PC-3 (cell line): ENCODE measurements at regions not wholly inside any gene's neighbourhood (a gene's known extent, or its start where the extent isn't known, plus 50 kb on each side); places are given as distances from the start of the nearest gene placed in this dataset.
"Not testable (repeated sequence)": the region's sequence is repeated elsewhere in the genome, so short reads cannot be mapped to it uniquely, and the experiment has no call there.

ENCODE experiments used
- ATAC-seq: fragments of 200-7000 bp; cut with Tn5 transposase; 2 replicates; pipeline ENCODE4 v1.9.1; 2020; ENCODE audit warnings: mild to moderate bottlenecking, moderate library complexity
- BruUV-seq: library from RNA; stranded (reverse); fragments of 400-500 nt; replicated peaks from 2 replicates; lab custom pipeline; 2021; lab: Mats Ljungman, UMichigan
- CTCF ChIA-PET: fragments of 300-600 bp; sonication (Branson Sonifier 250); formaldehyde crosslinking; loops from one replicate; lab custom pipeline; 2022; ENCODE audit warnings: antibody characterized with exemption; lab: Charles Lee
- POLR2A ChIA-PET: fragments of 300-600 bp; sonication (Branson Sonifier 250); formaldehyde crosslinking; loops from one replicate; lab custom pipeline; 2022; ENCODE audit warnings: antibody characterized with exemption; ENCODE audit not compliant: unreplicated experiment; lab: Charles Lee
- DNase-seq: peaks from one replicate; pipeline ENCODE4 v3.0.0-alpha.2; 2015
- H2AFZ ChIP-seq: fragments of 300-600 bp; sonication (generic); 2 replicates; pipeline ENCODE4 v1.6.0; 2016; ENCODE audit warnings: antibody characterized with exemption, low read length
- H3F3A ChIP-seq: fragments of 300-600 bp; sonication (generic); one replicate; pipeline ENCODE4 v1.6.0; 2017; ENCODE audit warnings: antibody characterized with exemption, low read length, control low read depth, mild to moderate bottlenecking; ENCODE audit not compliant: unreplicated experiment
- H3K27ac ChIP-seq: fragments of 300-600 bp; sonication (generic); 2 replicates; pipeline ENCODE4 v1.5.1; 2016; ENCODE audit warnings: mild to moderate bottlenecking, low read length
- H3K27me3 ChIP-seq: fragments of 300-600 bp; sonication (generic); 2 replicates; pipeline ENCODE4 v1.6.1; 2016; ENCODE audit warnings: low read length, mixed read lengths
- H3K36me3 ChIP-seq: fragments of 300-600 bp; sonication (generic); 2 replicates; pipeline ENCODE4 v1.6.1; 2016; ENCODE audit warnings: low read depth, mixed run types, low read length, mixed read lengths
- H3K4me1 ChIP-seq: fragments of 300-600 bp; sonication (generic); 2 replicates; pipeline ENCODE4 v1.5.1; 2016; ENCODE audit warnings: low read length; ENCODE audit not compliant: insufficient read depth
- H3K4me2 ChIP-seq: fragments of 300-600 bp; sonication (generic); 2 replicates; pipeline ENCODE4 v1.6.0; 2016; ENCODE audit warnings: low read length
- H3K4me3 ChIP-seq: fragments of 300-600 bp; sonication (generic); 2 replicates; pipeline ENCODE4 v1.5.1; 2016; ENCODE audit warnings: mild to moderate bottlenecking, low read length, mixed read lengths
- H3K79me2 ChIP-seq: fragments of 300-600 bp; sonication (generic); 2 replicates; pipeline ENCODE4 v1.6.1; 2017; ENCODE audit warnings: low read length, mixed read lengths
- H3K9ac ChIP-seq: fragments of 300-600 bp; sonication (generic); 2 replicates; pipeline ENCODE4 v1.6.0; 2016; ENCODE audit warnings: mild to moderate bottlenecking, low read length
- H3K9me2 ChIP-seq: fragments of 300-600 bp; sonication (generic); replicated peaks from 2 replicates; pipeline ENCODE4 v1.6.1; 2016; ENCODE audit warnings: mixed run types, low read length, mixed read lengths
- H3K9me3 ChIP-seq: fragments of 300-600 bp; sonication (generic); 2 replicates; pipeline ENCODE4 v1.6.1; 2016; ENCODE audit warnings: low read length, mixed read lengths
- H4K20me1 ChIP-seq: fragments of 300-600 bp; sonication (generic); 2 replicates; pipeline ENCODE4 v1.6.1; 2016; ENCODE audit warnings: low read length, mixed read lengths
- EZH2 ChIP-seq: fragments of 300-600 bp; sonication (generic); IDR thresholded peaks from one replicate; pipeline ENCODE4 v1.6.1; 2017; ENCODE audit warnings: antibody characterized with exemption, mild to moderate bottlenecking, low read length; ENCODE audit not compliant: unreplicated experiment
- EZH2phosphoT487 ChIP-seq: fragments of 300-600 bp; sonication (generic); IDR thresholded peaks from 2 replicates; pipeline ENCODE4 v1.6.1; 2018; ENCODE audit warnings: mild to moderate bottlenecking, antibody characterized with exemption, low read length, borderline replicate concordance
- intact Hi-C: fragments of 100-400 bp; cut with micrococcal nuclease; formaldehyde crosslinking; loops from 2 replicates; pipeline ENCODE4 v1.9.0; 2023
- TF ChIP-seq, protein P1 (sequence below): fragments of 300-600 bp; sonication (generic); conservative IDR thresholded peaks from 2 replicates; pipeline ENCODE4 v1.5.1; 2017; ENCODE audit warnings: antibody characterized with exemption, low read depth, mild to moderate bottlenecking, low read length

DNA sequence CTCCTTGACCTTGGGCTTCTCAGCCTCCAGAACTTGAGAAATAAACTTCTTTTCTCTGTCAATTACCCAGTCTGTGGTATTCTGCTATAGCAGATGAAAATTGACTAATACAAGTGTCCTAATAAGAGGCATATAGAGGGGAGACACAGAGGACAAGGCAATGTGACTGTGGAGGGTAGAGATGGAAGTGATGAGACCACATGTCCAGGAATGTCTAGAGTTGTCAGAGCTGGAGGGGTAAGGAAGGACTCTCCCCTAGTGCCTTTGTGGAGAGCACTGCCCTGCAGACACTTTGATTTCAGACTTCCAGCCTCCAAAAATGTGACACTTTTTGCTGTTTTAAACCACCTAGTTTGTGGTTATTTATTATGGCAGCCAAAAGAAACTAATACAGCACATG is 74.4 kb downstream of the ACKR3 start:
- DNase-seq (no peak), ATAC-seq (no peak)
- H3K27ac ChIP-seq: no peak overlapping the region
- ChIA-PET POLR2A (no interaction called here), CTCF (no interaction called here)
- H3K27me3 ChIP-seq: no peaks in the 10 kb centered on the region
- H3F3A ChIP-seq: no peaks in the 10 kb centered on the region
- H3K79me2 ChIP-seq: no peaks in the 10 kb centered on the region
- H3K9me2 ChIP-seq: no peaks in the 10 kb centered on the region
- intact Hi-C loops: no loop called here
- H3K4me3 ChIP-seq: no peak overlapping the region
- H3K9ac ChIP-seq: no peak overlapping the region
- no peaks in the 10 kb centered on the region for H3K9me3 ChIP-seq
- no peaks in the 10 kb centered on the region for H3K36me3 ChIP-seq
- peaks cover 4% of the 10 kb centered on the region; the same call in 1 of the 2 replicates for H3K4me1 ChIP-seq
- TF ChIP-seq EZH2phosphoT487: no peak
- TF ChIP-seq EZH2: no peak
- TF ChIP-seq, protein P1, sequence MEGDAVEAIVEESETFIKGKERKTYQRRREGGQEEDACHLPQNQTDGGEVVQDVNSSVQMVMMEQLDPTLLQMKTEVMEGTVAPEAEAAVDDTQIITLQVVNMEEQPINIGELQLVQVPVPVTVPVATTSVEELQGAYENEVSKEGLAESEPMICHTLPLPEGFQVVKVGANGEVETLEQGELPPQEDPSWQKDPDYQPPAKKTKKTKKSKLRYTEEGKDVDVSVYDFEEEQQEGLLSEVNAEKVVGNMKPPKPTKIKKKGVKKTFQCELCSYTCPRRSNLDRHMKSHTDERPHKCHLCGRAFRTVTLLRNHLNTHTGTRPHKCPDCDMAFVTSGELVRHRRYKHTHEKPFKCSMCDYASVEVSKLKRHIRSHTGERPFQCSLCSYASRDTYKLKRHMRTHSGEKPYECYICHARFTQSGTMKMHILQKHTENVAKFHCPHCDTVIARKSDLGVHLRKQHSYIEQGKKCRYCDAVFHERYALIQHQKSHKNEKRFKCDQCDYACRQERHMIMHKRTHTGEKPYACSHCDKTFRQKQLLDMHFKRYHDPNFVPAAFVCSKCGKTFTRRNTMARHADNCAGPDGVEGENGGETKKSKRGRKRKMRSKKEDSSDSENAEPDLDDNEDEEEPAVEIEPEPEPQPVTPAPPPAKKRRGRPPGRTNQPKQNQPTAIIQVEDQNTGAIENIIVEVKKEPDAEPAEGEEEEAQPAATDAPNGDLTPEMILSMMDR: no peak
- H3K4me2 ChIP-seq: no peak overlapping the region
- no TSS peak for BruUV-seq
- no peak overlapping the region for H2AFZ ChIP-seq
- H4K20me1 ChIP-seq: no peaks in the 10 kb centered on the region

DNA sequence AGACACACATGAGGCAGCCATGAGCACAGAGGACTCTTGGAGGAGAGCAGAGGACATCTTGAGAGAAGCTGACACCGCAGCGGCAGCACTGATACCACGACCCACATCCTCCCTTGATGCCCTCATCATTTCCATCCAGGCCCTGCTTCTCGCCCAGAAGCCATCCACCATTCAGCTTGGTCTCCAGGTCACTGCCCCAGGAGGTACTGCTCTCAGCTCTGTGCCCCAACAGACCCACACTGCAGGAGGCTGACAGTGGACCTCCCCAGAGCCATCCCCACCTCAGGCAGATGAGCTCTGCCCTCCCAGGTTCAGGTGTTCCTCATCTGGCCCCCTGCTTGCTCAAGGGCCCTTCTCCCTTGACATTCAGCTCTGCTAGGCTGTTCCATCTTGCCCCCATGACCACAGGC is 74.9 kb downstream of the ACKR3 start:
- Histone ChIP-seq H4K20me1 (no peaks in the 10 kb centered on the region), H3K4me3 (no peak overlapping the region), H3K36me3 (no peaks in the 10 kb centered on the region), H3K27ac (no peak overlapping the region), H3K9me3 (no peaks in the 10 kb centered on the region), H3K4me1 (peaks cover 4% of the 10 kb centered on the region; the same call in 1 of the 2 replicates), H3K9me2 (no peaks in the 10 kb centered on the region), H3K4me2 (no peak overlapping the region), H3K79me2 (no peaks in the 10 kb centered on the region), H3K27me3 (no peaks in the 10 kb centered on the region), H3K9ac (no peak overlapping the region), H2AFZ (no peak overlapping the region), H3F3A (no peaks in the 10 kb centered on the region)
- DNase-seq (no peak), ATAC-seq (no peak)
- no peak for TF ChIP-seq EZH2phosphoT487
- TF ChIP-seq, protein P1: no peak
- CTCF ChIA-PET: no interaction called here
- POLR2A ChIA-PET: no interaction called here
- intact Hi-C loops: no loop called here
- BruUV-seq: no TSS peak

DNA sequence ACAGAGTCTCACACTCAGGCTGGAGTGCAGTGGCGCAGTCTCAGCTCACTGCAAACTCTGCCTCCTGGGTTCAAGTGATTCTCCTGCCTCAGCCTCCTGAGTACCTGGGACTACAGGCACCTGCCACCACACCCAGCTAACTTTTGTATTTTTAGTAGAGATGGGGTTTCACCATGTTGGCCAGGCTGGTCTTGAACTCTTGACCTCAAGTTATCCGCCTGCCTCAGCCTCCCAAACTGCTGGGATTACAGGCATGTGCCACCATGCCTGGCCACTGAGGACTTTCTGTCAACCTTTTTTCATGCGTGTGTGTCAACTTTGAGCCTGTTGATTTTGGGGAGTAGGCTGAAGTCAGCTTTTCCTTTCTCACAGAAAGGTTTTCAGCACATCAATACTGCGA is 75.5 kb downstream of the ACKR3 start:
- H2AFZ ChIP-seq, H3K79me2 ChIP-seq, H3K36me3 ChIP-seq, POLR2A ChIA-PET, H3K27me3 ChIP-seq, intact Hi-C loops, H3K4me1 ChIP-seq, ATAC-seq, CTCF ChIA-PET, H3K4me3 ChIP-seq, H3K9ac ChIP-seq, H3K4me2 ChIP-seq, H4K20me1 ChIP-seq, BruUV-seq, H3K9me3 ChIP-seq, H3K27ac ChIP-seq, H3F3A ChIP-seq, H3K9me2 ChIP-seq, DNase-seq: not testable (repeated sequence)
